Testis (tissue), 2 donors: ENCODE measurements at regions not wholly inside any gene's neighbourhood (a gene's known extent, or its start where the extent isn't known, plus 50 kb on each side); places are given as distances from the start of the nearest gene placed in this dataset.
"Not testable (repeated sequence)": the region's sequence is repeated elsewhere in the genome, so short reads cannot be mapped to it uniquely, and the experiment has no call there.

Experiments
- DNase-seq: peaks from one replicate; pipeline ENCODE4 v3.0.0-alpha.2; 2019
- H3K27ac ChIP-seq, 2 donors: fragments of 200-600 bp; sonication (generic); one replicate each; pipeline ENCODE4 v1.5.1; 2019
- H3K27me3 ChIP-seq: fragments of 200-600 bp; sonication (generic); one replicate; pipeline ENCODE4 v1.5.1; 2019
- H3K36me3 ChIP-seq: fragments of 200-600 bp; sonication (generic); one replicate; pipeline ENCODE4 v1.5.1; 2017; ENCODE audit warnings: low read depth; ENCODE audit errors: missing control alignments
- H3K4me1 ChIP-seq: fragments of 200-600 bp; sonication (generic); one replicate; pipeline ENCODE4 v1.5.1; 2019
- H3K4me3 ChIP-seq, 2 donors: fragments of 200-600 bp; sonication (generic); one replicate each; pipeline ENCODE4 v1.5.1; 2017 to 2019
- H3K9me3 ChIP-seq: fragments of 200-600 bp; sonication (generic); one replicate; pipeline ENCODE4 v1.5.1; 2017
- CTCF ChIP-seq, 3 experiments: fragments of 450-650 bp in 2 of 3; fragments of 200-600 bp in 1 of 3; sonication (generic) in 1 of 3; IDR thresholded peaks; one replicate each; pipeline ENCODE4 v1.5.1; 2016 to 2019; ENCODE audit warnings: antibody characterized with exemption in 3 of 3, mild to moderate bottlenecking in 2 of 3, moderate library complexity in 1 of 3
- POLR2A ChIP-seq: fragments of 450-650 bp; IDR thresholded peaks from one replicate; pipeline ENCODE4 v1.6.1; 2017; ENCODE audit warnings: antibody characterized with exemption, mild to moderate bottlenecking, moderate library complexity
- WGBS, 2 donors: methylation state at CpG; one replicate each; pipeline ENCODE4 v1.1.5; 2018; 5-methylcytosine and 5-hydroxymethylcytosine counted together
- intact Hi-C: fragments of 100-400 bp; cut with DNase I; formaldehyde crosslinking; loops from one replicate; pipeline ENCODE4 v1.15.1; 2023; ENCODE audit warnings: low total_unique reads

DNA sequence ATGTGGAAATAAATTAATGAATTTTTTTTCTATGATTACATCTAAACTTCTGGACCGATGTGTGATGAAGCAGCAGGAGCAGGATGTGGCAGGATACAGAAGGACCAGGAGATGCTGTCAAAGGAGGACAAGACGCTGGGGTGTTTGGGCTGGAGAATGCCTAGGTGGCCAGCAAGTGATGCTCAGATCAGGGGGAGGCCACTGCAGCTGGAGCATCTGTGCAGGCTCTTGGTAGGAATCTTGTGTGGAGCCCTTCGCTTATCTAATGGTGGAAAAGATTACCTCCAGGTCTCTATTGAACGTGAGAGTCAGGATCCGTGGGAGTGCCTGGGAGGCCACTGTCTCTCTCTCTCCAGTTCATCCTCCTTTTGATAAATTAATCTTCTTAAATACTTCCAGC lies 79.8 kb downstream of the MRPL36 start:
- intact Hi-C loops = no loop called here
- Histone ChIP-seq H3K27ac (no peak overlapping the region), H3K4me3 (no peak overlapping the region), H3K27me3 (no peaks in the 10 kb centered on the region), H3K36me3 (no peaks in the 10 kb centered on the region), H3K9me3 (no peaks in the 10 kb centered on the region), H3K4me1 (no peaks in the 10 kb centered on the region)
- WGBS, 2 donors = 59 to 76% methylated on average over 5 of the region's 5 CpGs
- TF ChIP-seq CTCF (IDR thresholded peaks at IDR 0.05) = no peak
- no peak for TF ChIP-seq POLR2A
- no peak for DNase-seq

- H3K4me3 ChIP-seq = no peak overlapping the region
- H3K9me3 ChIP-seq = no peaks in the 10 kb centered on the region
- DNase-seq = no peak
- WGBS, 2 donors = 59 to 86% methylated on average over 3 of the region's 3 CpGs
- no peaks in the 10 kb centered on the region for H3K27me3 ChIP-seq
- H3K4me1 ChIP-seq = no peaks in the 10 kb centered on the region
- intact Hi-C loops = no loop called here
- no peak overlapping the region for H3K27ac ChIP-seq
- no peaks in the 10 kb centered on the region for H3K36me3 ChIP-seq
- TF ChIP-seq CTCF (IDR thresholded peaks at IDR 0.05) = no peak
These were observed 81.0 kb downstream of the MRPL36 start for GRCh38 chr5:1718669-1719068.

- intact Hi-C loops, H3K36me3 ChIP-seq, H3K27ac ChIP-seq, H3K4me3 ChIP-seq, H3K4me1 ChIP-seq, DNase-seq, H3K27me3 ChIP-seq, H3K9me3 ChIP-seq: not testable (repeated sequence)
- 20 to 25% methylated on average over 3 to 12 of the region's 21 CpGs for WGBS, 2 donors
These were observed 89.5 kb downstream of the MRPL36 start for GRCh38 chr5:1710091-1710490.

DNA sequence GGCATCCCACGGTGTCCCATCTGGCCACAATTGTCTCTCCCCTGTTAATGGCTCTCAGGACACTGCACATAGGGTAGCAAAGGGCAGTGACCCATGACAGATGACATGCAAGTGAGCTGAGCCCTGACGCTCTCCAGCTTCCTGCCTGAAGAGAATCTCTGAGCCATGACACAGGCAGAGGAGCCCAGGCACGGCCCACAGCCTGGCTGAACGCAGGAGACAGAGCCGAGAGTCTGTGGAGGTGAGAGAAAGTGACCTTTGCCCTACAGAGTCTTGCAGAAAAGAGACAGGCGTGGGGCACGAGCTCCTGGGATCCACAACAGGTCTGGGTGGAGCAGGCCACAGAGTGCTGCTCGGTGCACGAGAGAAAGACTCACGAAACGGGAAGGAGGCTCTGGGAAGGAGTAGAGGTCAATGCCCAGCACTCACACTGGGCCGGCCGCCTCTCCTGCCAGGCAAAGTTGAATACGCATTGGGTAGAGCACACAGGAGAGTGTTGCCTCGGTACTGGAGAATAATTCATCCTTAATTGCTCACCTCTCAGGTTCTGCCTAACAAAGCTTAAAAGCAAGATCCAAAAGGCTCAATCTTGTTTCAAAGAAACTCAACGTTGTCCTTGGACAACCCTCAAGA lies 90.3 kb downstream of the MRPL36 start:
- Histone ChIP-seq H3K36me3 (no peaks in the 10 kb centered on the region), H3K27me3 (no peaks in the 10 kb centered on the region), H3K4me3 (no peak overlapping the region), H3K4me1 (no peaks in the 10 kb centered on the region), H3K27ac (no peak overlapping the region), H3K9me3 (no peaks in the 10 kb centered on the region)
- TF ChIP-seq POLR2A (no peak), CTCF (IDR thresholded peaks at IDR 0.05) (no peak)
- intact Hi-C loops = no loop called here
- DNase-seq = no peak
- WGBS, 2 donors = 54 to 55% methylated on average over 14 to 16 of the region's 16 CpGs

GRCh38 chr5:1708592-1709141 lies 91.0 kb downstream of the MRPL36 start:
- intact Hi-C loops = no loop called here
- H3K27me3 ChIP-seq = no peaks in the 10 kb centered on the region
- no peaks in the 10 kb centered on the region for H3K36me3 ChIP-seq
- no peaks in the 10 kb centered on the region for H3K9me3 ChIP-seq
- no peak overlapping the region for H3K4me3 ChIP-seq
- DNase-seq = no peak
- WGBS, 2 donors = 72 to 100% methylated on average over 1 to 7 of the region's 7 CpGs
- H3K27ac ChIP-seq = no peak overlapping the region
- TF ChIP-seq CTCF (IDR thresholded peaks at IDR 0.05) (no peak), POLR2A (no peak)
- no peaks in the 10 kb centered on the region for H3K4me1 ChIP-seq
